Heart right ventricle (tissue), 16 donors: ENCODE measurements at regions not wholly inside any gene's neighbourhood (a gene's known extent, or its start where the extent isn't known, plus 50 kb on each side); places are given as distances from the start of the nearest gene placed in this dataset.
A peak's percentile ranks its signal among the peaks of the same experiment; 100 is the strongest.
"Not testable (repeated sequence)": the region's sequence is repeated elsewhere in the genome, so short reads cannot be mapped to it uniquely, and the experiment has no call there.

ENCODE experiments used
- ATAC-seq, 8 donors: fragments of 200-7000 bp; cut with Tn5 transposase; one replicate each; pipeline ENCODE4 v1.9.1; 2020; ENCODE audit warnings: mild to moderate bottlenecking in 8 of 8, moderate library complexity in 8 of 8, moderate number of reproducible peaks in 1 of 8
- DNase-seq, 2 donors: peaks; one replicate each; pipeline ENCODE4 v3.0.0-alpha.2; 2020
- H3K27ac ChIP-seq, 10 donors: fragments of 200-600 bp; sonication (generic) in 2 of 10; one replicate each; pipeline versions ENCODE4 v1.5.0 to v1.8.0; 2020 to 2022; ENCODE audit warnings: mild to moderate bottlenecking in 3 of 10
- H3K27me3 ChIP-seq, 7 donors: fragments of 200-600 bp; one replicate each; pipeline ENCODE4 v1.8.0; 2021 to 2022; ENCODE audit warnings: mild to moderate bottlenecking in 2 of 7
- H3K36me3 ChIP-seq, 9 donors: fragments of 200-600 bp; sonication (generic) in 1 of 9; one replicate each; pipeline versions ENCODE4 v1.5.0 to v1.8.0; 2020 to 2022; ENCODE audit warnings: mild to moderate bottlenecking in 2 of 9
- H3K4me1 ChIP-seq, 9 donors: fragments of 200-600 bp; sonication (generic) in 1 of 9; one replicate each; pipeline versions ENCODE4 v1.5.0 to v1.8.0; 2020 to 2022; ENCODE audit warnings: mild to moderate bottlenecking in 4 of 9
- H3K4me3 ChIP-seq, 10 donors: fragments of 200-600 bp; sonication (generic) in 2 of 10; one replicate each; pipeline versions ENCODE4 v1.5.0 to v1.8.0; 2020 to 2022; ENCODE audit warnings: mild to moderate bottlenecking in 7 of 10, moderate library complexity in 2 of 10
- H3K9me3 ChIP-seq, 11 donors: fragments of 200-600 bp in 10 of 11; sonication (generic) in 2 of 11; one replicate each; pipeline versions ENCODE4 v1.5.0 to v1.8.0; 2013 to 2022; ENCODE audit warnings: mild to moderate bottlenecking in 2 of 11, control low read depth in 1 of 11, moderate library complexity in 1 of 11
- WGBS, 2 donors: extraction: QIAGEN DNeasy Blood & Tissue Kit; methylation state at CpG; one replicate each; pipeline ENCODE4 v1.1.7; 2013; ENCODE audit warnings: inconsistent platforms in 1 of 2; 5-methylcytosine and 5-hydroxymethylcytosine counted together
- intact Hi-C, 10 donors: fragments of 100-400 bp; cut with DNase I; formaldehyde crosslinking; loops; one replicate each; pipeline versions ENCODE4 v1.11.1 to v1.14.2; 2022
- TF ChIP-seq, protein P1 (sequence below), 9 donors: fragments of 200-600 bp; sonication (generic) in 2 of 9; IDR thresholded peaks; one replicate each; pipeline versions ENCODE4 v1.5.0 to v1.8.0; 2021 to 2022; ENCODE audit warnings: antibody characterized with exemption in 9 of 9, mild to moderate bottlenecking in 5 of 9, moderate library complexity in 1 of 9
- donor health status: Arrhythmogenic right ventricular cardiomyopathy.
- donor health status: ischemic (EF 13 %, LVEDD 7.1; RV severe dilation, severe dysfunction).
- donor health status: healthy with polysubstance abuse.
- donor health status: DM: no; HTN: yes; CAD: no.
- donor health status: DM: no; HTN: no; CAD: no.
- donor health status: ischemic (EF 25% LVEDD 6.9; RV normal size, moderate dysfunction).
- donor health status: ischemic (EF 25% LVEDD 5.7; RV mildly dilated, moderate dysfunction).
- donor health status: healthy.
- donor health status: DM: yes; HTN: yes; CAD: no.
- donor health status: Ischemic cardiomyopathy.
- donor health status: ischemic (EF 35%, LVEDD 5.7; RV mildly dilated, moderate dysfunction).
- donor health status: nonischemic (EF 11% LVEDD 7.7; RV severe dilation, severe dysfunction).
- donor health status: DM: yes; HTN: yes; CAD: no.
- donor health status: PGD.
- donor health status: ischemic (EF 29% LVEDD 5.4; RV normal size, mild dysfunction).
- donor health status: nonischemic (EF 23%, LVEDD 6.1; RV moderate dilation, normal function).

DNA sequence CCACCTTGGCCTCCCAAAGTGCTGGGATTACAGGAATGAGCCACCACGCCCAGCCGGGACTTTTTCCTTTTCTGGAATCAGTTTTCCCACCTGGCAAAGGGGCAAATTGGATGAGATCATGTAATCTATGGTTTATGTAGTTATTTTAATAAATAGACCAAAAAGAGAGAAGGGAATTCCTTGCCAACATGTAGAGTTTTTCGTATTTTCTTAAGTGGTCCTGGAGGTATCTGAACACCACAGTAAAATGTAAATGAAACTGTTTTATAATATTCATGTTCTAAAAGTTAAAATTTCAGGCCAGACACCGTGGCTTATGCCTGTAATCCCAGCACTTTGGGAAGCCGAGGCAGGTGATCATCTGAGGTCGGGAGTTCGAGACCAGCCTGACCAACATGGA, 185.1 kb upstream of the ZNF217 start:
- Histone ChIP-seq H3K9me3 (no peaks in the 10 kb centered on the region), H3K4me1 (peaks cover 0 to 13% (median 8%) of the 10 kb centered on the region in 9 donors), H3K36me3 (no peaks in the 10 kb centered on the region), H3K27me3 (no peaks in the 10 kb centered on the region), H3K4me3 (no peak overlapping the region), H3K27ac (no peak overlapping the region)
- intact Hi-C loops: no loop called here
- no peak for ATAC-seq
- TF ChIP-seq, protein P1, sequence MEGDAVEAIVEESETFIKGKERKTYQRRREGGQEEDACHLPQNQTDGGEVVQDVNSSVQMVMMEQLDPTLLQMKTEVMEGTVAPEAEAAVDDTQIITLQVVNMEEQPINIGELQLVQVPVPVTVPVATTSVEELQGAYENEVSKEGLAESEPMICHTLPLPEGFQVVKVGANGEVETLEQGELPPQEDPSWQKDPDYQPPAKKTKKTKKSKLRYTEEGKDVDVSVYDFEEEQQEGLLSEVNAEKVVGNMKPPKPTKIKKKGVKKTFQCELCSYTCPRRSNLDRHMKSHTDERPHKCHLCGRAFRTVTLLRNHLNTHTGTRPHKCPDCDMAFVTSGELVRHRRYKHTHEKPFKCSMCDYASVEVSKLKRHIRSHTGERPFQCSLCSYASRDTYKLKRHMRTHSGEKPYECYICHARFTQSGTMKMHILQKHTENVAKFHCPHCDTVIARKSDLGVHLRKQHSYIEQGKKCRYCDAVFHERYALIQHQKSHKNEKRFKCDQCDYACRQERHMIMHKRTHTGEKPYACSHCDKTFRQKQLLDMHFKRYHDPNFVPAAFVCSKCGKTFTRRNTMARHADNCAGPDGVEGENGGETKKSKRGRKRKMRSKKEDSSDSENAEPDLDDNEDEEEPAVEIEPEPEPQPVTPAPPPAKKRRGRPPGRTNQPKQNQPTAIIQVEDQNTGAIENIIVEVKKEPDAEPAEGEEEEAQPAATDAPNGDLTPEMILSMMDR (IDR thresholded peaks at IDR 0.05): no peak
- WGBS, 2 donors: 96 to 97% methylated on average over 7 of the region's 7 CpGs
- DNase-seq: no peak

DNA sequence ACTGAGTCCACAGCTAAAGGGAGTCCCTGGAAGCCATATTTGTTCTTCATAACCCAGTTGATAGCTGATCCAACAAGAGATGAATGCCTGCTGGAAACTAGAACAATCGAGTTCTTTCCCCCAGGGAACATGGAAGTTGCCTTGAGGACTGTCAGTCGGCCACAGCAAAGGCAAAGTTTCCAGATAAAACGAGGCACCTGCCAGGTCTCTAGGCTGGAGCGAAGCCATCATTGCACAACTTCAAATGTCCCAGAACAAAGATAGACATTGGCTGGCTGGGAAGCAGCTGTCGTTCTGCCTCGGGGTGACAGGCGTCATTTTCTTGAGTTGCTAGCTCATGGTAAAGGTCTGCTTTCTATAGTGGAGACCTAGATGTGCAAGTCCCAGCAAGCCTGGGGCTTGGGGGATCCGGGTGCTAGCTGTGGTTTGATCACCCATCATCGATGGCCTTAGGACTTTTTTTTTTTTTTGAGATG, 184.4 kb upstream of the ZNF217 start:
- peaks cover 0 to 20% (median 9%) of the 10 kb centered on the region in 9 donors for H3K4me1 ChIP-seq
- no peaks in the 10 kb centered on the region for H3K36me3 ChIP-seq
- peak in 1 of 2 donors; percentile 21 for DNase-seq
- H3K27me3 ChIP-seq: no peaks in the 10 kb centered on the region
- WGBS, 2 donors: 60 to 78% methylated on average over 9 of the region's 9 CpGs
- ATAC-seq: peak in 1 of 8 donors; percentile 47
- H3K9me3 ChIP-seq: no peaks in the 10 kb centered on the region
- intact Hi-C loops: no loop called here
- H3K27ac ChIP-seq: no peak overlapping the region
- no peak overlapping the region for H3K4me3 ChIP-seq
- TF ChIP-seq, protein P1 (IDR thresholded peaks at IDR 0.05): no peak

DNA sequence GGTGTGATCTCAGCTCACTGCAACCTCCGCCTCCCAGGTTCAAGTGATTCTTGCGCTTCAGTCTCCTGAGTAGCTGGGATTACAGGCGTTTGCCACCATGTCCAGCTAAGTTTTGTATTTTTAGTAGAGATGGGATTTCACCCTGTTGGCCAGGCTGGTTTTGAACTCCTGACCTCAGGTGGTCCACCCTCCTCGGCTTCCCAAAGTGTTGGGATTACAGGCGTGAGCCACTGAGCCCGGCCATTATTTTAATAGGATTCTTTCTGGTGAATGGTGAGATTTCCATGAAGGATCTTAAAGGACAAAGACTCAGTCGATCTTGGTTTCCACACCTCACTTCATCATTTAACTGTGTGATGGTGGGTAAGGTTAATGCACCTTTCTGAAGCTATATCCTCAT, 183.8 kb upstream of the ZNF217 start:
- peaks cover 0 to 21% (median 9%) of the 10 kb centered on the region in 9 donors for H3K4me1 ChIP-seq
- H3K36me3 ChIP-seq, intact Hi-C loops, DNase-seq, H3K27ac ChIP-seq, H3K27me3 ChIP-seq, H3K9me3 ChIP-seq, H3K4me3 ChIP-seq, ATAC-seq: not testable (repeated sequence)
- 94 to 95% methylated on average over 7 of the region's 7 CpGs for WGBS, 2 donors

DNA sequence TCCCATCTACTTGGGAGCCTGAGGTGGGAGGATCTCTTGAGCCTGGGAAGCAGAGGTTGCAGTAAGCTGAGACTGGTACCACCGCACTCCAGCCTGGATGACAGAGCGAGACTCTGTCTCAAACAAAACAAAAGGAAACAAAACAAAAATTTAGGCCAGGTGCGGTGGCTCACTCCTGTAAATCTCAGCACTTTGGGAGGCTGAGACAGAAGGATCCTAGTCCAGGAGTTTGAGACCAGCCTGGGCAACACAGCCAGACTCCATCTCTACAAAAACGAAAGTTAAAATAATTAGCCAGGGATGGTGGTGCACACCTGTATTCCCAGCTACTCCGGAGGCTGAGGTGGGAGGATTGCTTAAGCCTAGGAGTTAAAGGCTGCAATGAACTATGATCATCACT, 183.2 kb upstream of the ZNF217 start:
- no peaks in the 10 kb centered on the region for H3K9me3 ChIP-seq
- 83 to 97% methylated on average over 5 of the region's 5 CpGs for WGBS, 2 donors
- peaks cover 0 to 21% (median 9%) of the 10 kb centered on the region in 9 donors for H3K4me1 ChIP-seq
- no peak overlapping the region for H3K4me3 ChIP-seq
- ATAC-seq (no peak), DNase-seq (no peak)
- TF ChIP-seq, protein P1 (IDR thresholded peaks at IDR 0.05): no peak
- intact Hi-C loops: no loop called here
- no peaks in the 10 kb centered on the region for H3K36me3 ChIP-seq
- H3K27me3 ChIP-seq: no peaks in the 10 kb centered on the region
- H3K27ac ChIP-seq: no peak overlapping the region

DNA sequence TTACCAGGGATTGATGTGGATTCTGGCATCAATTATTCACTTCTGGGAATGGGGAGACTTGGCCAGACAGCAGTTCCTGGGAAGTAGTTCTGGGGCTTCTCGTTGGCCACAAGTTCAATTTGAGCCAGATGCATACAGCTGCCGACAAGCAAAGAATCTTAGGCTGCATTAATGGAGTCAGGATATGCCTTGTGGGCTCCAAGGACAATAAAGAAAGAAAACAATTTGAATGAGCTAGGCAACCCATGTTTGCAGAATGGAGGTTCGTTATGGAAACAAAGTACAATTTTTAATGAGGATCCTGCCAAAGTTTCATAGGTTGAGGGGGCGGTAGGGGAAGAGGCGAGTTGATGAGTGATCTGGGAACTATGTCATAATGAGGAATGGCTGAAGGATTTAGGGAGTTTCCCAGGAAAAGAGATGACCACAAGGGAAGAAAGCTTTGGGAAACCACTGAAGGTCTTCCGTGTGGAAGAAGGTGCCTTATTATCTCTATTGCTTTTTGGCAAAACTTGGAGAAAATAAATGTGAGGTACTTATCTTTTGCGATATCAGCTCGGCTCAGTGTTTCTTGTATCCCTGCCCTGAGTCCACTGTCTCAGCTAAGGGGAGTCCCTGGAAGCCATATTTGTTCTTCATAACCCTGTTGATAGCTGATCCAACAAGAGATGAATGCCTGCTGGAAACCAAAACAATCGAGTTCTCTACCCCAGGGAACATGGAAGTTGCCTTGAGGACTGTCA, 181.0 kb upstream of the ZNF217 start:
- TF ChIP-seq, protein P1 (IDR thresholded peaks at IDR 0.05): no peak
- Histone ChIP-seq H3K4me1 (peaks cover 0 to 21% (median 9%) of the 10 kb centered on the region in 9 donors), H3K9me3 (no peaks in the 10 kb centered on the region), H3K36me3 (no peaks in the 10 kb centered on the region), H3K4me3 (no peak overlapping the region), H3K27ac (peak overlapping the region in 8 of 10 donors; percentile 0 to 70 (median 52)), H3K27me3 (no peaks in the 10 kb centered on the region)
- intact Hi-C loops: no loop called here
- 45 to 58% methylated on average over 9 of the region's 9 CpGs for WGBS, 2 donors
- ATAC-seq (peak in 7 of 8 donors; percentile 62 to 83 (median 74)), DNase-seq (peak in 1 of 2 donors; percentile 51)
